GM18505 (cell line): ENCODE measurements at regions not wholly inside any gene's neighbourhood (a gene's known extent, or its start where the extent isn't known, plus 50 kb on each side); places are given as distances from the start of the nearest gene placed in this dataset.

Experiments
- ATAC-seq: cut with Tn5 transposase; IDR thresholded peaks from one replicate; pipeline ENCODE4 v1.9.1; 2021; ENCODE audit not compliant: unreplicated experiment
- POLR2A ChIP-seq: IDR thresholded peaks from 4 replicates; pipeline ENCODE4 v1.6.1; 2011; ENCODE audit warnings: borderline replicate concordance; ENCODE audit not compliant: insufficient read depth, insufficient read length; ENCODE audit errors: extremely low read depth

DNA sequence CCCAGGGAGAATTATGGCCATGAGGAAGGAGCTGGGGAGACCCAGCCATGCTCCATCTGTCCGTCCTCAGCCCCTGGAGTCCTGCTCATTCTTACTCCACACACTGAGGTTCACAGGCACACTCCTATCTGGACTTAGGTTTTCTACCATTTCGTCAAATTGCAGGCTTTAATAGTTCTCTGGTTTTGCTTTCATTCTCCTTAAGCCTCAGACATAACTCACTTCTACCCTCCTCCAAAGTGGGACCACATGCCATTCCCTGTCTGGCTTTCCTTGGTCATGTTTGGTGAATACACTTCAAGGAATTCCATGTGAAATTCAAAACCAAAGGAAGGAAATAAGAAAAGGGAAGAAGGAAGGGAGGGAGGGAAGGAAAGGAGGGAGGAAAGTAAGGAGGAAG, 115.7 kb downstream of the CMPK2 start:
- no peak for ATAC-seq
- TF ChIP-seq POLR2A = no peak

DNA sequence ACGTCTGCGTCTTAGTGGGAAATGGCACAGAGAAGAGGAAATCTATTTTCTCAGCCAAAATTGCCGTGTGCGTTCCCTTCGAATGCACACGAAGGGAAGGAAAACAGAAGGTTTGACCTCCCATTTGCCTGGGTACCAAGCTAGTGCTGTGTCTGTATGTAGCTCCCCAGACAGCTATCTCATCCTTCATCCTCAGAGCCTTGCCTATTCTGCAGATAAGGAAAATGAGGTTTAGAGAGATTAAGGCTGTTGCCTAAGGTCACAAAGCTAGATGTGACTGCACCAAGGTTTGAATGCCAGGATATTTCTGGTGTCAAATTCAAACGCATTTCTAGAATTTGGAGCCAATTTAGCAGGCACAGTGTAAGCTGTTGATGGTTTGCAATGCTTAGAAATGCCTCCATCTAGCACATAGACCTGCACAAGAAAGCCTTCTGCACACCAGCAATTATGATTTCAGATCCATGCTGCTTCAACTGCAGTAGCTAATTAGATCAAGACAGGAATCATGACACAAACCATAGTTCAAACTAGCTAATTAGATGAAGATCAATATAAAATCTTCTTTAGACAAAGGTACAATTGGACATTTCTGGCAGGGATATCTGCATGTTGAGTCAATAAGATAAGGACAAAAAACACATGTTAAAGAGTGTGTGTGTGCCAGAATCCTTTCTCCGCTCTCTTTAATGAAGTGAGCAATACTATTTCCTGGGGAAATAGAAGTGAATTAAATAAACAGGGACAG, 115.1 kb downstream of the CMPK2 start:
- ATAC-seq = no peak
- TF ChIP-seq POLR2A = no peak

DNA sequence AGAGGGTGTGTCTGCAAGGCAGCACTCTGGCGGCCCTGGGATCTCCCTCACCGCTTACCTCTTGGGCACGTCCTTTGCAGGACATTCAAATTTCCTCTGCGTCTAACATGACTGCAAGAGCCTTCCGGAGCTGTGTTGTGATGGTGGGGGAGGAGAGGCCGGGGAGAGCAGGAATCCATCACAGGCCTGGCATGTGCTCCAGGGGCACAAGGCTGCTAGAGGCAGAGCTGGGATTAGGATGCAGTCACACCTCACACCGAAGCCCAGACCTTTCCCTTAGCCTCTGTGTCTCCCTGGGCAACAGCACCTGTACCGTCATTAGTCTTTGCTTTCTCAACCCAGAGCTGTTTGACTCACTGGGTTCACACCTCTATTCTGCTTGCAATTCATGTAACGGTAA, 111.3 kb downstream of the CMPK2 start:
- TF ChIP-seq POLR2A = no peak

DNA sequence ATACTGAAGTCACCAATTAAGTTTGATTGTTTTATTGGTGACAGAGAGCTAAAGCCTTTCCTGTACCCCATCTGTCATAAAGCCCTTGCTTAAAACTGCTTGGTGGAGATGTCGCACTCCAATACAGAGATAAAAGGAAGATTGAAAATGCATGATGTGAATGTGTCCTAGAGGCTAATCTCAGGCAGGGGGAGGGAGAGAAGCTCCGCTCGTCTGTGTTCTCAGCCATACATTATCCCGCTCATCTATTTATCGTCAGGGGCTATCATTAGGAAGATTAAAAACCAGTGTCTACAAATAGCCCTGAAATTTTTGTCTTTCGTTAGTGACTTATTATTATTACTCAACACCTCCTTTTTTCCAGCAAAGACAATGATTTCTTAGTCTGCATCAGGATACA, 110.3 kb downstream of the CMPK2 start:
- ATAC-seq = no peak
- no peak for TF ChIP-seq POLR2A

More for the DNA sequence above, 111.3 kb downstream of the CMPK2 start:
- ATAC-seq = no peak

DNA sequence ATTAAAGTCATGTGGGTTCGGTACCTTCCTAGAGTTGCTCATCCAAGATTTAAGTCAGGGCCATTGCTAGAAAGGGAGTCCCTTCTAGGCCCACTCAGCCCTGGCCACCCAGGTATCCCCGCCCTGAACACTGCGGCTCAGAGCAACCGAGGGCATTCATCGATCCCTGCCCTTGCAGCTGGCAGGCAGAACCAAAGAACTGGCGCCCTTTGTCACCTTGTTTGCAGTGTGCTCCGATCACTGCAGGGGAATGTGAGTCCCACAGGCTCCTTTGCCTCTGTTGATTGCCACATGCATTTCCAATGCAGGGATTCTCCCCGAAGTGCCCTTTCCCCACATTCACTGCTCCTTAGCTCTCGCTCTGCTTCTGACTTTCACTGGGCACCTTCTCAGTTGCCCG, 108.5 kb downstream of the CMPK2 start:
- TF ChIP-seq POLR2A = no peak
- ATAC-seq = no peak

DNA sequence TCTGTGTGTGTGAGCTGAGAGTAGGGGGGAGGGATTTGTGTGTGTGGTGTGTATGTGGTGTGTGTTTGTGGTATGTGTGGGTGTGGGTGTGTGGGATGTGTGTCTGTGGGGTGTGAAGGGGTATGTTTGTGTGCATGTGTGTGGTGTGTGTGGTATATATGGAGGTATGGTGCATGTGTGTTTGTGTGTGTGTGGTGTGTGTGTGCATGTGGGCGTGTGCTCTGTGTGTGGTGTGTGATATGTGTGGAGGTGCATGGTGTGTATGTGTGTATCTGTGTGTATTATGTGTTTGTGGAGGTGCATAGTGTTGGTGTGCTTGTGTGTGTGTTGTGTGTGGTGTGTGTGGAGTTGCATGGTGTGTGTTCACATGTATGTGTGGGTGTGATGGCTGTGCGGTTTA, 106.0 kb downstream of the CMPK2 start:
- no peak for ATAC-seq
- TF ChIP-seq POLR2A = no peak

GRCh38 chr2:6760132-6760531, 105.6 kb downstream of the CMPK2 start:
- no peak for ATAC-seq
- no peak for TF ChIP-seq POLR2A

DNA sequence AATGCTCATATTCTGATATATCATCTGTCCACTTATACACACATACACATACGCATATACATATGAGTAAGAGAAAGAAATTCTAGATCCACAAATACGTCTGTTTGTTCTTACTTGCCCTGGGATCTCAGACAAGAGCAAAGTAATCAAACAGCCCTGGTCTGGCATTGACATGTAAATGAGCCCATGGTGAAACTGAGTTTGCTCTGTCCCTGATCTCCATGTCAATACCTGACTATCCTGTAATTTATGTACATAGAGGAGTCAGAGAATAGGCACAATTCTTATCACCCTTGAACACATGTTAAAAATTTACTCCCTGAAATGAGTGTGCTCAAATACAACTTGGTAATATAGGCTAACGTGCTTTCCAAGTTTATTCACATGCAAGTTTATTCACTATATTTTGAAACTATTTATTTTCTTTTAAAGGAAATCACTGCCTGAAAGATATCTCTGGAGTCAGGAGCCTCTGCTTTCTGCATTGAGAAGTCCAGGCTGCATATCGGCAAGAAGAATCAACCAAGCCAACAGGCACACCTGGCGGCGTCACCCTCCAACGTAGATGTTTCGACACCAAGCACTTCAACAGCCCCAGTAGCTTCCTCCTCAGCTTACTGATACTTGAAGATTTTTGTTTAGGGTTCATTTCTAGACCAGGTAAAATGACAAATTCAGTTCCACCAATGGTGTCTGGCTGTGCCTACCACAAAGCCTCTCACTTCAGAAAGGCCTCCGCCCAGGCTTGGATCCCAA, 100.6 kb downstream of the CMPK2 start:
- no peak for ATAC-seq
- TF ChIP-seq POLR2A = no peak

DNA sequence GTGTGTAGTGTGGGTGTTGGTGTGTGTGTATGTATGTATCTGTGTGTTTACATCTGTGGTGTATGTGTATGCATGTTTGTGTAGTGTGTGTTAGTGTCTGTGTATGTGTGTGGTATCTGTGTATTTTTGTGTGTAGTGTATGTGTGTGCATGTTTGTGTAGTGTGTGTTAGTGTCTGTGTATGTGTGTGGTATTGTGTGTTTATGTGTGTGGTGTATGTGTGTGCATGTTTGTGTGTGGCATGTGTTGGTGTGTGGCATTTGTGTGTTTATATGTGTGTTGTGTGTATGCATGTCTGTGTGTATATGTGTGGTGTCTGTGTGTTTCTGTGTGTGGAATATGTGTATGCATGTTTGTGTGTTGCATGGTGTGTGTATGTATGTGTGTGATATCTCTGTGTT, 96.4 kb downstream of the CMPK2 start:
- no peak for ATAC-seq

GRCh38 chr2:6770006-6770405, 95.7 kb downstream of the CMPK2 start:
- no peak for TF ChIP-seq POLR2A
- ATAC-seq = no peak

More for the DNA sequence above, 96.4 kb downstream of the CMPK2 start:
- no peak for TF ChIP-seq POLR2A

DNA sequence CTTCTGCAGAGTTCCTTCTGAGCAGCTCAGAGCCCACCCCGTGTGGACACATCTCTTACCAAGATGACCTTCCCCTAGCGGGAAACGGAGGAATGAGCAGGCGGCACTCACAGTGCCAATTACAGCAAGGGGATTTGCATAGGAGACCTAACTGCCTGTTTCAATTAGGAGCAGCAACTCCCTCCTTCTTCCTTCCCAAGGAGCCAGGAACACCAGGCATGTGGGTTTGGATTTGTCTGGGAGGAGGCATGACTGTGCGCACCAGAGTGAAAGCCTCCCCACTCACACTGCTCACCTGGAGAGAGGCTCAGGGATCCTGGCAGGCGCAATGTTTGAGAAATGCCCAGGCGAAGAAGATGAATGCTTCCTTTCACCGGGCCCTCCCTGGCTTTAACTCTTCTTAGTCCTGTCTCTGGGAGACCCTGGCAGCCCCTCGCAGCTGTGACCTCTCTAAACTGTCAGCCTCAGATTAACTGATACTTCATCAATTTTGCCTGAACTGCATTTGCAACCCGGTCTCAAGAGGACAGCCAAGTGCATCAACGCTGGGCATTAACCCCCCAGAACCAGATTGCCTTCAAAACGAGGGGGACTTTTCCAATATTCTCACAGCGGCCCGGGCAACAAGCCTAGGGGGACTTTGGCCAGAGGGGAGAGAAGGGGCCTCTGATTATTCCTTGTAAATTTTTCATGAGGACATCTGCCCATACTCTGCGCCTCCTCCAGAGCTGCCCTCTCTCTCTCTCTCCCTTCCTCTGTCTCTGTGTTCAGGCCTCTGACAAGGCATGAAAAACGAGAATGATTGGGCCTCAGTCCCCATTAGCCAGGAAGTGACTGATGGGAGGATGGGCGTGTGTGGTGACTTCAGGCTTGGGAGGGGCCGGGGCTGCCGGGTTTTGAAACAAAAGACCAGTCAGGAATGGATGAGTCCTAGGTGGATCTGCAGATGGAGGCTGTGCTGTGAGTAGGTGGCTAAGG, 93.8 kb downstream of the CMPK2 start:
- no peak for ATAC-seq
- no peak for TF ChIP-seq POLR2A

- no peak for TF ChIP-seq POLR2A
- peak; percentile 93 for ATAC-seq
These were observed 92.6 kb downstream of the CMPK2 start for GRCh38 chr2:6773007-6773693.

DNA sequence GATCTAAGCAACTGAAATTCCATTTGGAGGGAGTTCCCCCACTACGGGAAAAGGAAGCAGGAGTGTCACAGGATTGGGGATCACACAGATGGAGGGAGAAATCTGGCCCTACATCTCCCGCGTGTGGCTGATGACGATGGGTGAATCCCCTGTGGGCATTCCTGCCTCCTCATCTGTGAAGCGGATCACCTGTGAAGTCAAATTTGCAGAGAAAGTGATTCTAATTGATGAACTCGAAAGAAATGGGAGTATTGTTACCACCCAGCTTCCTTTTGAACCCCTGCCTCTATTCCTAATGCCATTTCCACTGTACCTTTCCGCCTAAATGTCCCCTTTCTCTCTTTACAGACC, 92.0 kb downstream of the CMPK2 start:
- ATAC-seq = no peak

More for the DNA sequence above, 92.0 kb downstream of the CMPK2 start:
- no peak for TF ChIP-seq POLR2A
